OCI-M2 (cell line): ENCODE measurements at regions not wholly inside any gene's neighbourhood (a gene's known extent, or its start where the extent isn't known, plus 50 kb on each side); places are given as distances from the start of the nearest gene placed in this dataset.
"Not testable (repeated sequence)": the region's sequence is repeated elsewhere in the genome, so short reads cannot be mapped to it uniquely, and the experiment has no call there.

Source experiments
- DNase-seq: peaks from one replicate; lab custom pipeline; 2025; ENCODE audit not compliant: unreplicated experiment; lab: John Stamatoyannopoulos, UW

- DNase-seq = no peak
Measured at GRCh38 chr13:86840250-86841191, 830.6 kb upstream of the SLITRK5 start.

GRCh38 chr13:86841264-86841663 is 829.9 kb upstream of the SLITRK5 start:
- DNase-seq = no peak

DNA sequence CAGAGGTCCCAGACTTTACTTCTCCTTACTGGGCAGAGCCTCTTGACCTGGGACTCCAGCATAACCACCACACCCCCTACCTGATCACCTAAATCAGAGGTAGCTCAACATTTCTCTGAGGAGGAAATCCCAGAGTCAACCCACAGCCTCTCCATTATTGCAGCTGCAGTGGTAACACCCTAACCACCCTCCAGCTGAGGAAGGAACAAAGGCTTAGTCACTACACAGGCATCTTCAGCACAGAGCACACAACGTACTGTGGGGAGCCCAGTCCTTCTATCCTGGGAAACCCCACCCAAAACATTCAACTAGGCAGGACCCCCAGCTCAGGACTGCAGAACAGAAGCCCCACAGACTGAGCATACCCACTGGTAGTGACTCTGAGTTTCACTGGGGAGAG is 824.7 kb upstream of the SLITRK5 start:
- no peak for DNase-seq

DNA sequence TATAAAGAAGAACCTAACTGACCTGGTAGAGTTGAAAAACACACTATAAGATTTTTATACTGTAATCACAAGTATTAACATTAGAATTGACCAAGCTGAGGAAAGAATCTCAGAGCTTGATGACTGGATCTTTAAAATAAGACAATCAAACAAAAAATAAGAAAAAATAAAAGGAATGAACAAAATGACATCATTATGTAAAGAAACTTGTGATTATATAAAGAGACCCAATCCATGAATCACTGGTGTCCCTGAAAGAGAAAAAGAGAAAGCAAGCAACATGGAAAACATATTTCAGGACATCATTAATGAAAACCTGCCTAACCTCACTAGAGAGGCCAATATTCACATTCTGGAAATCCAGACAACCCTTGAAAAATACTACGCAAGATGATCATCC is 822.5 kb upstream of the SLITRK5 start:
- no peak for DNase-seq

- no peak for DNase-seq
Measured at GRCh38 chr13:86856991-86857390, 814.2 kb upstream of the SLITRK5 start.

DNA sequence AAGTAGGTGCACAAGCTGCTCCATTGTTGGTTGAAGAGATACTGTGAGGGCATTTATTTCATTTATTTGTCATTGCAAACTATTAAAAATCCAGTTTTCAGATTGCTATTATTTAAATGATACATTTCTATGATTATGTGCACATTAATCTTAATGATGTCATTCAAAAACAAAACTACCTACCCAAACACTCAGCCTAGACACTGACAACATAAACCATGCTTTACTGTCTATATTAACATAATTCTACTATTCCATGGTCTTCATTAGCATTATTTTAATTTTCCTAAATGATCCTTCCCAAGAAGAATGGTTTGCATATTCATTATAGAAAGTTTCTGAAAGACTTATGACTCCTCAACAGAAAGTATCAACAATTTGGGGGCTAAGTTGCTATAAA is 813.0 kb upstream of the SLITRK5 start:
- no peak for DNase-seq

GRCh38 chr13:86862137-86862536 is 809.0 kb upstream of the SLITRK5 start:
- DNase-seq = no peak

- no peak for DNase-seq
Measured at GRCh38 chr13:86864376-86864775, 806.8 kb upstream of the SLITRK5 start.

GRCh38 chr13:86870444-86870843 is 800.7 kb upstream of the SLITRK5 start:
- DNase-seq = no peak

DNA sequence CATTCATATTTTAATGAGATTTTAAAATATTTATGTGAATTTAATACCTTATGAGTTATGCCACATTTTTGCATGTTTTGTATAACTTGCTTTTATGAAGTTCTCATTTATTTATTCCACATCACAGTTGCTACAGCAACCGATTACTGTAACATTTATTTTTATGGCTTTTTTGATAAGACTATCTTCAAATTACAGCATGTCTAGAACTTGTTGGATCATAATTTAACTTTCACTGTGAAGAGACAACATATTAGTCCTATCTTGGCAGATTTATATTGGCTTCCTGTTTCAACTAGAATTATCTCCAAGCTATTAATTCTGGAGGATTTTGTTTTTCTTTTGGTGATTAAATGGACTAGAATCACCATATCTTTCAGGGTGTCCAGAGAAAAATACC is 793.7 kb upstream of the SLITRK5 start:
- DNase-seq = no peak

DNA sequence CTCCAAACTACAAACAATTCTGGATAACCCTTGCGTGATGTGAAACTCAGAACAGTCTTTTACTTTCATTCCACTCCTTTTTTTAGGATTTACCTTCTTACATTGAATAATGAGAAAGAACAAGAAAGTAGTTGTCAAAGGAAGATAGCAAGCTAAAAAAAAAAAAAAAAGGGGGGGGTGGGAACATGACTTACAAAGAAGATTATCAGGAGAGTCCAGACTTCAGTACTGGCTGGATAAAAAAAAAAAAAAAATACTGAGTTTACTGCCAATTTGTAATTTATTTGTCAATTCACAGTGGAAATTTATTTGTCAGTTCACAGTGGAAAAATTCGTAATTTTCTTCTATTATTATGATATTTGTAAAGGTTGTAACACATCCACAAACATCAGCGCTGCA is 792.4 kb upstream of the SLITRK5 start:
- DNase-seq = no peak

GRCh38 chr13:86881390-86881789 is 789.8 kb upstream of the SLITRK5 start:
- no peak for DNase-seq

- no peak for DNase-seq
Measured at GRCh38 chr13:86882107-86882506, 789.1 kb upstream of the SLITRK5 start.

DNA sequence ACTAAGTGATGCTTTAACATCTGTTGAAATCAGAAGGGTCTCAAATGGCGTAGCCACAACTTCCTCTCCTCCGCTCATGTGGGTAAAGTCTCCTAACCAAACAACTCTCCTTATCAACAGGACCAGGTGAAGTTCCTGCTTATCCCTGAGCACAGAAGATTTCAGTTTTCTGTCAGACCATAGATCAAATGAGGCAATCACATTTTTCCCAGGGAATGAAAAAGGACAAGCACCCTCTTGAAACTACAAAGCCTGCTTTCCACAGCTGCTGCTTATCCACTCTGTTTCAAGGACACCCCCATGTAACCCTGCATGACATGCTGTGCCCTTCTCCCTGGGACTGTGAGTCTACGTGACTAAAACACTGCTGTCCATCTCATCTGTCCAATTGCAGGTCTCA is 788.3 kb upstream of the SLITRK5 start:
- peak; percentile 82 for DNase-seq

DNA sequence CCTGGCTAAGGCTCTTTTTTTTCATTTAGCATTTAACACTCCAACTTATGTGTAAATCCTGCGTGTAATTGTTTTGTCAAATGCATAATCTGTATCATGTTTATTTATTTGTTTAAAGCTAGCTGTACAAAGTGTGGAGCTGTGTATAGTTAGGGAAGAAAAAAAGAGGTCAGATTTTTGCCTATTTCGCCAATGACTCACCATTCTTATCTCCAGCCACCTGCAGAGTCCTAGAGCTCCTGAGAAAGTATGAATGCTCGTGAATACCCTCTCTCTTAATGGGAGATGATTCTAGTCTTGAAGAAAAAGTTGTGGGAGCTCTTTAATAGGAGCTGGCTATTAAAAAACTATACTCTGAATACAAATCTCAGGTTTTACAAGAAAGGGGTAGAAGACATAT is 778.8 kb upstream of the SLITRK5 start:
- DNase-seq = no peak

GRCh38 chr13:86900906-86901305 is 770.3 kb upstream of the SLITRK5 start:
- no peak for DNase-seq

- DNase-seq = no peak
Measured at GRCh38 chr13:86906127-86906874, 764.9 kb upstream of the SLITRK5 start.

DNA sequence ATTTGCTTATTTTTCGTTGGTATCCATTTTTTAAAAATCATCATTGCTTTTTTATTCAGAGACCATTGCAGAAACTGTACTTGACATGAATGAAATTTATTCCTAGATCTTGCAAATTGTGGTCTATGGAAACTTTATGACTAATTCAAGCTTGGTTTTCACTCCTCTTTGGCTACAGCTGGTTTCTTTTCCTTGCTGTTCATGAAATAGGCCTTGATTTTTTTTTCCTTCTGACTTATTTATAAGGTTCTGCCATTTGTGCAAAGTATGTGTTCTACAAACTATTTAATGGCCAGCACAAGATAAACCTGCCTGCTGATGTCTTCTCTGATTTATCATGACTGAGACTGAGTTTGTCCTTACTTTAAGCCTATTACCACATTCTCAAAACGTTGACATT is 764.0 kb upstream of the SLITRK5 start:
- no peak for DNase-seq

DNA sequence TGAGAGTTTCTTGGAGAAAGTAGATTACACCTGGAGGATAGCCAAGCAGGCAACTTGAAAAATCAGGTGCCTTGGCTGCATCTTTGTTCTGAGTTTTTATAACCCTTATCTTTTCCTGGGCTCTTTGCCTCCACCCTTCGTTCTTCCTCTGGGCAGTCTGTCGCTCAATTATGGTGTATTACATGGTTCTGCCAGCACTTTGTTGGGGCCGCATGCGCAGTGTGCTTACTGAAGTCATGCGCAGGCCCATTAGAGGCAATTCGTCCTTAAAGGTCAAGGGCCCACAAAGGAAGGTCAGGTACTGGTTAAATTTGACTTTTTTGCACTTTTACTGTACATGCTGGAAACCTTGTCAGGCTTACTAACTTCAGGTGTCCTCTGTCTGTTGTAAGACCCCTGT is 761.9 kb upstream of the SLITRK5 start:
- DNase-seq = no peak

DNA sequence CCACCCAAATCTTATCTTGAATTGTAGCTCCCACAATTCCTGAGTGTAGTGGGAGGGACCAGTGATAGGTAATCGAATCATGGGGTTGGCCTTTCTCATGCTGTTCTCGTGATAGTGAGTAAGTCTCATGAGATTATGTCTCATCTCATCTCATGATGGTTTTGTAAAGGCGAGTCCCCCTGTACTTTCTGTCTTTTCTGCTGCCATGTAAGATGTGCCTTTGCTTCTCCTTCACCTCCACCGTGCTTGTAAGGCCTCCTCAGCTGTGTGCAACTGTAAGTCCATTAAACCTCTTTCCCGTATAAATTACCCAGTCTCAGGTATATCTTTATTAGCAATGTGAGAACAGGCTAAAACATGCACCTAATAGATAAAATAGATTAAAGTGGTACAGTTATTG is 756.4 kb upstream of the SLITRK5 start:
- DNase-seq = no peak

DNA sequence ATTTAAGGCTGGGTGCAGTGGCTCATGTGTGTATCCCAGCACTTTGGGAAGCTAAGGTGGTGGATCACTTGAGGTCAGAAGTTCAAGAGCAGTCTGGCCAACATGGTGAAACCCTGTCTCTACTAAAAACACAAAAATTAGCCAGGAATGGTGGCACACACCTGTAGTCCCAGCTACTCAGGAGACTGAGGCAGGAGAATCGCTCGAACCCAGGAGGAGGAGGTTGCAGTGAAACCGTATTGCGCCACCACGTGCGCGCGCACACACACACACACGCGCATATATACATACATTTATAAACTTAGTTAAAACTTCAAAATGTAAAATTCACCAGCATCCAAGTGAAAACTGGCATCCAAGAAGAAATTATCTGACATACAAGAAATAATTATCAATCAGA is 753.7 kb upstream of the SLITRK5 start:
- DNase-seq = not testable (repeated sequence)

- no peak for DNase-seq
Measured at GRCh38 chr13:86918682-86919081, 752.5 kb upstream of the SLITRK5 start.
